ENCODE measurements at regions not wholly inside any gene's neighbourhood (a gene's known extent, or its start where the extent isn't known, plus 50 kb on each side); places are given as distances from the start of the nearest gene placed in this dataset.

DNA sequence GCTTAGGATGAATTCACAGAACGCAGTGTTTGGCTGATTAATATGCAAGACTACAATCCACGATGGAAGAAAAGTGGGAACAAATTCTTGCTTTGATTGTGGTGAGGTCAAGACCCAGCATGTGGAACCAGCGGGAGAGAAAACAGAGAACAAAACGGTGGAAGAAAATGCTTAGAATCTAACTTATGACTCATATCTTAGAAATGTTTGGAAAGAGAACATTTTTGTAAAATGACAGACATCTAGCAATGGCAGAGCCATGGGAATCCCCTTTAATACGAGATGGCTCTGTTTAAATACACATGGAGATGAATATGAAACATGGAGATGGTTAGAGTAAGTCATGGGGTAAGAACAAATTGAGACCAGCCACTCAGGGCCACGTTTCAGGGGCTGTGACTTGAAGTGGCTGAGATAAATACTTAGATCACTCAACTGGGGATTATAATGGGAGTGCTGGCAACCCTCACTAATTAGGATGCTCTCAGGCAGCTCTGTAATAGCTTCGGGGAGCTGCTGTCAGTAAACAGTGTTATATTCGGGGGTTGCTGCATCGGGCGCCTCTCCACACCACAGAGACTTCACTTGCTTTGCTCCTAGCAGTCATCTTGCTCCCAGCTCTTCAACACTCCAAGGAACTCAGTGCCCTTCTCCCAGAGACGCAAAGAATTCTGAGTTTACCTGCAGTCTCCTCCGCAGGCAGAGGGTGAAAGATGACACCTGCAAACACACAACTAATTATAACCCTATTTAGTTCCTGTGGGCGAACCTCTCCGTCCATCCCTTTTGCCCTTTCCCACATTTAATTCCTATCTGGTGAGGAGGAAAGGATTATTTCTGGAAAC, 68.0 kb upstream of the ONECUT1 start:
- Histone ChIP-seq H3K27ac (no peak overlapping the region), H3K9me3 (no peaks in the 10 kb centered on the region), H3K4me3 (no peak overlapping the region), H3K36me3 (no peaks in the 10 kb centered on the region), H3K27me3 (no peaks in the 10 kb centered on the region), H3K4me1 (no peaks in the 10 kb centered on the region)
- intact Hi-C loops (cut with DNase I): no loop called here
- TF ChIP-seq, protein P1, sequence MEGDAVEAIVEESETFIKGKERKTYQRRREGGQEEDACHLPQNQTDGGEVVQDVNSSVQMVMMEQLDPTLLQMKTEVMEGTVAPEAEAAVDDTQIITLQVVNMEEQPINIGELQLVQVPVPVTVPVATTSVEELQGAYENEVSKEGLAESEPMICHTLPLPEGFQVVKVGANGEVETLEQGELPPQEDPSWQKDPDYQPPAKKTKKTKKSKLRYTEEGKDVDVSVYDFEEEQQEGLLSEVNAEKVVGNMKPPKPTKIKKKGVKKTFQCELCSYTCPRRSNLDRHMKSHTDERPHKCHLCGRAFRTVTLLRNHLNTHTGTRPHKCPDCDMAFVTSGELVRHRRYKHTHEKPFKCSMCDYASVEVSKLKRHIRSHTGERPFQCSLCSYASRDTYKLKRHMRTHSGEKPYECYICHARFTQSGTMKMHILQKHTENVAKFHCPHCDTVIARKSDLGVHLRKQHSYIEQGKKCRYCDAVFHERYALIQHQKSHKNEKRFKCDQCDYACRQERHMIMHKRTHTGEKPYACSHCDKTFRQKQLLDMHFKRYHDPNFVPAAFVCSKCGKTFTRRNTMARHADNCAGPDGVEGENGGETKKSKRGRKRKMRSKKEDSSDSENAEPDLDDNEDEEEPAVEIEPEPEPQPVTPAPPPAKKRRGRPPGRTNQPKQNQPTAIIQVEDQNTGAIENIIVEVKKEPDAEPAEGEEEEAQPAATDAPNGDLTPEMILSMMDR (IDR thresholded peaks at IDR 0.05): no peak
- no peak for DNase-seq (ENCODE audit: low spot score in 2 of 2)

DNA sequence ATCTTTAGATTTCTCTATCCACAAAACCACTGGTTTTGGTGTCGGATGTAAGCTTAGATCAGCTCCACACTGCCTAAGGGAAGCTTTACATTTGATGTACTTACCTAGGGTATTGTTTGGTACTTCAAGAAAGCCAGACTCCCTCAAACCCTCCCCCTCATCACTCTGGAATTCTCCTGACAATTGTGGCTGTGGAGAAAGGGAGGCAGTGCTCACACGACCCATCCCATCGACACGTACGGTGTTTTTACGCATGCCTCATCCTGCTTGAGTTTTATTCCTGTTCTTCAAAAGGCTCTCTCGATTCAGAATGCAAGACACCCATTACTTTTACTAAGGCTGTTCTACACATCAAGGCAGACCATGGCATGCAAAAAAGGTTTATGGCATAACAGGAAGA, 67.3 kb upstream of the ONECUT1 start:
- Histone ChIP-seq H3K27me3 (no peaks in the 10 kb centered on the region), H3K4me3 (no peak overlapping the region), H3K9me3 (no peaks in the 10 kb centered on the region), H3K36me3 (no peaks in the 10 kb centered on the region), H3K4me1 (no peaks in the 10 kb centered on the region), H3K27ac (no peak overlapping the region)
- intact Hi-C loops (cut with DNase I): no loop called here
- TF ChIP-seq, protein P1 (IDR thresholded peaks at IDR 0.05): no peak
- DNase-seq (ENCODE audit: low spot score in 2 of 2): no peak

DNA sequence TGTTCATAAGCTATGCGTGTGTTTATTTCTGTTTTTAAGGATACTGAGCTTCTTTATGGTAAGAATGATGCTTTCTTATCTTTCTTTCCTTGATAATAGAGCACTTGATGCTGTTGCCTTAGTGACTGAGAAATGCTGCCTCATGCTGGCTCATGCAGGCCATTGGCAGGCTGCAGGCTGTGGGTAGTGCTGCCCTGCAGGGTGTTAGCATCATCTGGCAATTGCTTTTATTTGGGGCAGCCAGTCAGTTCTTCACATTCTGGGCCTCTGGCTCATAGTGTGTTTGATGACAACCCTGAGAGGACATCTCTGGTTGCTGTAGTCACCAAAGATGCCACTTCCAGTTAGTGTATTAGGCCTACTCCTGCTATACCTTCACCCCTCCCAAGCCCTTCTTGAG, 66.2 kb upstream of the ONECUT1 start:
- TF ChIP-seq, protein P1 (IDR thresholded peaks at IDR 0.05): no peak
- H3K36me3 ChIP-seq: no peaks in the 10 kb centered on the region
- no peaks in the 10 kb centered on the region for H3K27me3 ChIP-seq
- H3K4me3 ChIP-seq: no peak overlapping the region
- no peak overlapping the region for H3K27ac ChIP-seq
- DNase-seq (ENCODE audit: low spot score in 2 of 2): no peak
- H3K4me1 ChIP-seq: no peaks in the 10 kb centered on the region
- intact Hi-C loops (cut with DNase I): no loop called here
- H3K9me3 ChIP-seq: no peaks in the 10 kb centered on the region

DNA sequence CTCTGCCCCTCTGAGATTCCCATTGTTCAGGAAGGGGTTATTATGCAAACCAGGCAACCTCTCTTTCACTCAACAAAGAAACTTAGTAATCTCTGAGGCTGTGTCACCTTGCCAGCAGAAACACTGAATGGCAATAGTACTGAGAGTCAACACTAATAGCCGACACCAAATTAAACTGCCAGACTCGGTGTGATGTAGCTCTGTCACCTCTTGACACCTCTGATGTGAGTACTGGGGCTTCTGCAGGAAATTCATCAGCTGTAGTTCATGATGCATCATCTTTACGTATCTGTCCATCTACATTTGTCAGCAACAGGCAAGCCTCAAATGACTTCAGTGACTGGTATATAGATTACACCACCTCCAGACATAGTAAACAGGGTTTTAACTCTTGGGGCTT, 65.0 kb upstream of the ONECUT1 start:
- Histone ChIP-seq H3K27me3 (no peaks in the 10 kb centered on the region), H3K27ac (no peak overlapping the region), H3K9me3 (no peaks in the 10 kb centered on the region), H3K4me1 (no peaks in the 10 kb centered on the region), H3K4me3 (no peak overlapping the region), H3K36me3 (no peaks in the 10 kb centered on the region)
- no peak for DNase-seq (ENCODE audit: low spot score in 2 of 2)
- intact Hi-C loops (cut with DNase I): no loop called here
- TF ChIP-seq, protein P1 (IDR thresholded peaks at IDR 0.05): no peak

DNA sequence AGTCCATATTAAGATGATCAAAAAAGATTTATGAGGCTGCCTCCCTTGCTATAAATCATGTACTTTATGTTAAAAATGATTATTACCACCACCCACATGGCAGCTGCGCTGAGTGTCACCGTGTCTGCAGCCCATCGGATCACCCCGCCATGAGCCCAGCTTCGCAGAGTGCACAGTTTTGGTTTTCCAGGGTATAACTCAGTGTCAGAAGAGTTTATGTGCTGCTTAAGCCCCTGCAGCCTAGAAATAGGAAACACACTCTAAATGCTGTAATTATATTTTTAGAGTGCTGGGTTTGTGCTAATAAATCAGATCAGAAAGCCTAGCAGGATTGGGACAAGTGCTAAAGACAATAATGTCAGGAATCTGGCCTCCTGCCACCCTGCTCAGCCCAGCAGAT, 54.7 kb upstream of the ONECUT1 start:
- TF ChIP-seq, protein P1 (IDR thresholded peaks at IDR 0.05): no peak
- intact Hi-C loops (cut with DNase I): no loop called here

More for the DNA sequence above, 54.7 kb upstream of the ONECUT1 start:
- H3K36me3 ChIP-seq: no peaks in the 10 kb centered on the region
- H3K27ac ChIP-seq: no peak overlapping the region
- DNase-seq (ENCODE audit: low spot score in 2 of 2): no peak
- H3K9me3 ChIP-seq: no peaks in the 10 kb centered on the region
- no peaks in the 10 kb centered on the region for H3K27me3 ChIP-seq
- H3K4me3 ChIP-seq: no peak overlapping the region
- no peaks in the 10 kb centered on the region for H3K4me1 ChIP-seq
